HPDE6-E6E7 (cell line): ENCODE measurements at regions not wholly inside any gene's neighbourhood (a gene's known extent, or its start where the extent isn't known, plus 50 kb on each side); places are given as distances from the start of the nearest gene placed in this dataset.

Experiments
- DNase-seq: peaks from one replicate; pipeline ENCODE4 v3.0.0; 2011; ENCODE audit warnings: missing footprints; ENCODE audit errors: extremely low spot score

- no peak for DNase-seq
Observed at GRCh38 chr12:38139456-38139855, 177.1 kb upstream of the ALG10B start.

- DNase-seq, result no peak
Observed at GRCh38 chr12:38141239-38141638, 175.3 kb upstream of the ALG10B start.

GRCh38 chr12:38141861-38142260 is 174.7 kb upstream of the ALG10B start:
- DNase-seq, result no peak

GRCh38 chr12:38142974-38143373 is 173.6 kb upstream of the ALG10B start:
- DNase-seq, result no peak

- DNase-seq, result no peak
Observed at GRCh38 chr12:38144049-38144448, 172.5 kb upstream of the ALG10B start.

GRCh38 chr12:38144601-38145436 is 171.8 kb upstream of the ALG10B start:
- peak; percentile 15 for DNase-seq

GRCh38 chr12:38149395-38150073 is 167.0 kb upstream of the ALG10B start:
- DNase-seq, result peak; percentile 64

- DNase-seq, result no peak
Observed at GRCh38 chr12:38151991-38152700, 164.4 kb upstream of the ALG10B start.

- no peak for DNase-seq
Observed at GRCh38 chr12:38152816-38153736, 163.5 kb upstream of the ALG10B start.

GRCh38 chr12:38153737-38154061 is 162.9 kb upstream of the ALG10B start:
- DNase-seq, result no peak

- no peak for DNase-seq
Observed at GRCh38 chr12:38154096-38155019, 162.2 kb upstream of the ALG10B start.

GRCh38 chr12:38155020-38155395 is 161.6 kb upstream of the ALG10B start:
- DNase-seq, result no peak

- DNase-seq, result no peak
Observed at GRCh38 chr12:38155526-38156496, 160.8 kb upstream of the ALG10B start.

GRCh38 chr12:38156497-38157245 is 159.9 kb upstream of the ALG10B start:
- no peak for DNase-seq

- no peak for DNase-seq
Observed at GRCh38 chr12:38157274-38157932, 159.2 kb upstream of the ALG10B start.

- DNase-seq, result no peak
Observed at GRCh38 chr12:38157933-38158401, 158.6 kb upstream of the ALG10B start.

GRCh38 chr12:38158428-38159091 is 158.0 kb upstream of the ALG10B start:
- no peak for DNase-seq
